Colonic mucosa (tissue), 4 donors: ENCODE measurements at regions not wholly inside any gene's neighbourhood (a gene's known extent, or its start where the extent isn't known, plus 50 kb on each side); places are given as distances from the start of the nearest gene placed in this dataset.
"Not testable (repeated sequence)": the region's sequence is repeated elsewhere in the genome, so short reads cannot be mapped to it uniquely, and the experiment has no call there.

Source experiments
- DNase-seq: peaks from one replicate; pipeline ENCODE4 v3.0.0-alpha.2; 2020
- H3K27ac ChIP-seq: fragments of 200-600 bp; one replicate; pipeline ENCODE4 v1.8.0; 2021
- H3K27me3 ChIP-seq: fragments of 200-600 bp; one replicate; pipeline ENCODE4 v1.8.0; 2021
- H3K36me3 ChIP-seq: fragments of 200-600 bp; one replicate; pipeline ENCODE4 v1.8.0; 2021
- H3K4me1 ChIP-seq: fragments of 200-600 bp; one replicate; pipeline ENCODE4 v1.8.0; 2021; ENCODE audit warnings: mild to moderate bottlenecking
- H3K4me3 ChIP-seq: fragments of 200-600 bp; one replicate; pipeline ENCODE4 v1.8.0; 2021
- H3K9ac ChIP-seq, 2 donors: one replicate each; pipeline ENCODE4 v1.7.0; 2013; ENCODE audit warnings: control low read depth in 2 of 2, low read depth in 2 of 2, low read length in 2 of 2
- H3K9me3 ChIP-seq: fragments of 200-600 bp; one replicate; pipeline ENCODE4 v1.8.0; 2021
- CTCF ChIP-seq: fragments of 200-600 bp; IDR thresholded peaks from one replicate; pipeline ENCODE4 v1.8.0; 2022; ENCODE audit warnings: antibody characterized with exemption, mild to moderate bottlenecking
- intact Hi-C: fragments of 100-400 bp; cut with DNase I; formaldehyde crosslinking; loops from one replicate; pipeline ENCODE4 v1.14.1; 2022
- donor health status: healthy.
- donor health status: DM: no; HTN: no; CAD: no.
- donor health status: DM: no; HTN: no; CAD: no.

GRCh38 chr3:20822251-20822650 is 636.2 kb upstream of the SGO1 start:
- Histone ChIP-seq H3K9me3 (no peaks in the 10 kb centered on the region), H3K36me3 (no peaks in the 10 kb centered on the region), H3K4me3 (no peak overlapping the region), H3K27ac (no peak overlapping the region), H3K27me3 (no peaks in the 10 kb centered on the region), H3K9ac (no peak overlapping the region), H3K4me1 (no peaks in the 10 kb centered on the region)
- intact Hi-C loops: no loop called here
- TF ChIP-seq CTCF: no peak
- DNase-seq: no peak

GRCh38 chr3:20820872-20821271 is 634.9 kb upstream of the SGO1 start:
- H3K27ac ChIP-seq, H3K9me3 ChIP-seq, intact Hi-C loops, H3K27me3 ChIP-seq, H3K9ac ChIP-seq, H3K4me1 ChIP-seq, DNase-seq, H3K4me3 ChIP-seq, H3K36me3 ChIP-seq: not testable (repeated sequence)

- Histone ChIP-seq H3K9me3 (no peaks in the 10 kb centered on the region), H3K36me3 (no peaks in the 10 kb centered on the region), H3K27me3 (no peaks in the 10 kb centered on the region), H3K27ac (no peak overlapping the region), H3K9ac (no peak overlapping the region), H3K4me3 (no peak overlapping the region), H3K4me1 (no peaks in the 10 kb centered on the region)
- TF ChIP-seq CTCF: no peak
- no peak for DNase-seq
- intact Hi-C loops: no loop called here
These were observed 625.6 kb upstream of the SGO1 start for GRCh38 chr3:20811631-20812030.

GRCh38 chr3:20811006-20811405 is 625.0 kb upstream of the SGO1 start:
- Histone ChIP-seq H3K4me3 (no peak overlapping the region), H3K9ac (no peak overlapping the region), H3K4me1 (no peaks in the 10 kb centered on the region), H3K9me3 (no peaks in the 10 kb centered on the region), H3K27me3 (no peaks in the 10 kb centered on the region), H3K36me3 (no peaks in the 10 kb centered on the region), H3K27ac (no peak overlapping the region)
- no peak for TF ChIP-seq CTCF
- no peak for DNase-seq
- intact Hi-C loops: no loop called here

- intact Hi-C loops: no loop called here
- Histone ChIP-seq H3K4me1 (no peaks in the 10 kb centered on the region), H3K27me3 (no peaks in the 10 kb centered on the region), H3K4me3 (no peak overlapping the region), H3K9ac (no peak overlapping the region), H3K36me3 (no peaks in the 10 kb centered on the region), H3K9me3 (no peaks in the 10 kb centered on the region), H3K27ac (no peak overlapping the region)
- TF ChIP-seq CTCF: no peak
- DNase-seq: no peak
These were observed 624.5 kb upstream of the SGO1 start for GRCh38 chr3:20810555-20810954.

GRCh38 chr3:20809356-20809755 is 623.4 kb upstream of the SGO1 start:
- DNase-seq: no peak
- no peak for TF ChIP-seq CTCF
- intact Hi-C loops: no loop called here

More at GRCh38 chr3:20809356-20809755, 623.4 kb upstream of the SGO1 start:
- no peaks in the 10 kb centered on the region for H3K4me1 ChIP-seq
- H3K27ac ChIP-seq: no peak overlapping the region
- H3K36me3 ChIP-seq: no peaks in the 10 kb centered on the region
- H3K9me3 ChIP-seq: no peaks in the 10 kb centered on the region
- no peak overlapping the region for H3K9ac ChIP-seq
- no peaks in the 10 kb centered on the region for H3K27me3 ChIP-seq
- H3K4me3 ChIP-seq: no peak overlapping the region
